Activated naive CD8-positive, alpha-beta T cell treated with anti-CD3 and anti-CD28 coated beads, Interleukin-2, amount 10 ng/mL, durations not matched to agents 7 days and 5 days (primary cell): ENCODE measurements at regions not wholly inside any gene's neighbourhood (a gene's known extent, or its start where the extent isn't known, plus 50 kb on each side); places are given as distances from the start of the nearest gene placed in this dataset.
A peak's percentile ranks its signal among the peaks of the same experiment; 100 is the strongest.
"Not testable (repeated sequence)": the region's sequence is repeated elsewhere in the genome, so short reads cannot be mapped to it uniquely, and the experiment has no call there.

ENCODE experiments used
- ATAC-seq: fragments of 150-1000 bp; cut with Tn5 transposase; one replicate; pipeline ENCODE4 v1.10.0; 2021; ENCODE audit warnings: low read depth, moderate library complexity
- POLR2A ChIA-PET: fragments of 350-600 bp; sonication (Branson Sonifier 250); formaldehyde crosslinking; loops from one replicate; lab custom pipeline; 2021; ENCODE audit warnings: antibody characterized with exemption; lab: Charles Lee
- DNase-seq: peaks from one replicate; pipeline ENCODE4 v3.0.0; 2021
- H3K27ac Mint-ChIP-seq: one replicate; pipeline ENCODE4 v1.8.0; 2022; ENCODE audit warnings: mild to moderate bottlenecking, mixed read lengths
- H3K27me3 Mint-ChIP-seq: one replicate; pipeline ENCODE4 v1.8.0; 2022; ENCODE audit warnings: mild to moderate bottlenecking, moderate library complexity, mixed read lengths
- H3K36me3 Mint-ChIP-seq: one replicate; pipeline ENCODE4 v1.8.0; 2021; ENCODE audit warnings: mild to moderate bottlenecking, mixed read lengths
- H3K4me1 Mint-ChIP-seq: one replicate; pipeline ENCODE4 v1.8.0; 2021; ENCODE audit warnings: mixed read lengths
- H3K4me3 Mint-ChIP-seq: one replicate; pipeline ENCODE4 v1.8.0; 2022; ENCODE audit warnings: mild to moderate bottlenecking, moderate library complexity, mixed read lengths
- H3K9me3 Mint-ChIP-seq: one replicate; pipeline ENCODE4 v1.8.0; 2021; ENCODE audit warnings: mixed read lengths

GRCh38 chr13:44778761-44779484, 202.8 kb upstream of the TSC22D1 start:
- POLR2A ChIA-PET = no interaction called here
- Mint-ChIP-seq H3K27me3 (no peaks in the 10 kb centered on the region), H3K27ac (no peak overlapping the region), H3K4me1 (no peaks in the 10 kb centered on the region), H3K9me3 (no peaks in the 10 kb centered on the region), H3K36me3 (no peaks in the 10 kb centered on the region), H3K4me3 (no peak overlapping the region)
- no peak for ATAC-seq
- no peak for DNase-seq

GRCh38 chr13:44775290-44775689, 199.2 kb upstream of the TSC22D1 start:
- ATAC-seq, DNase-seq, H3K36me3 Mint-ChIP-seq, H3K9me3 Mint-ChIP-seq, POLR2A ChIA-PET, H3K27me3 Mint-ChIP-seq, H3K27ac Mint-ChIP-seq, H3K4me3 Mint-ChIP-seq, H3K4me1 Mint-ChIP-seq: not testable (repeated sequence)

GRCh38 chr13:44770951-44771350, 194.8 kb upstream of the TSC22D1 start:
- POLR2A ChIA-PET = no interaction called here
- H3K9me3 Mint-ChIP-seq = peaks cover 2% of the 10 kb centered on the region
- H3K4me1 Mint-ChIP-seq = peaks cover 17% of the 10 kb centered on the region
- DNase-seq = no peak
- no peak overlapping the region for H3K27ac Mint-ChIP-seq
- no peak for ATAC-seq
- H3K4me3 Mint-ChIP-seq = no peak overlapping the region
- no peaks in the 10 kb centered on the region for H3K27me3 Mint-ChIP-seq
- no peaks in the 10 kb centered on the region for H3K36me3 Mint-ChIP-seq

GRCh38 chr13:44769686-44770085, 193.6 kb upstream of the TSC22D1 start:
- no peak overlapping the region for H3K4me3 Mint-ChIP-seq
- ATAC-seq = no peak
- POLR2A ChIA-PET = no interaction called here
- DNase-seq = no peak
- H3K4me1 Mint-ChIP-seq = peaks cover 17% of the 10 kb centered on the region
- H3K36me3 Mint-ChIP-seq = no peaks in the 10 kb centered on the region
- H3K27ac Mint-ChIP-seq = no peak overlapping the region
- H3K27me3 Mint-ChIP-seq = no peaks in the 10 kb centered on the region
- H3K9me3 Mint-ChIP-seq = peaks cover 2% of the 10 kb centered on the region

- Mint-ChIP-seq H3K4me1 (peaks cover 18% of the 10 kb centered on the region), H3K27ac (peak overlapping the region; percentile 59), H3K36me3 (no peaks in the 10 kb centered on the region), H3K4me3 (peak overlapping the region; percentile 47), H3K27me3 (no peaks in the 10 kb centered on the region), H3K9me3 (peaks cover 2% of the 10 kb centered on the region)
- ATAC-seq = peak; percentile 26
- POLR2A ChIA-PET = no interaction called here
- DNase-seq = no peak
Measured at GRCh38 chr13:44768775-44769581, 192.8 kb upstream of the TSC22D1 start.

GRCh38 chr13:44768239-44768638, 192.1 kb upstream of the TSC22D1 start:
- Mint-ChIP-seq H3K4me1 (peaks cover 19% of the 10 kb centered on the region), H3K27me3 (no peaks in the 10 kb centered on the region), H3K4me3 (peak overlapping the region; percentile 47), H3K36me3 (no peaks in the 10 kb centered on the region), H3K27ac (peak overlapping the region; percentile 59), H3K9me3 (peaks cover 2% of the 10 kb centered on the region)
- ATAC-seq = peak; percentile 77
- POLR2A ChIA-PET = no interaction called here
- DNase-seq = no peak

- Mint-ChIP-seq H3K27me3 (no peaks in the 10 kb centered on the region), H3K4me3 (no peak overlapping the region), H3K4me1 (peaks cover 19% of the 10 kb centered on the region), H3K9me3 (peaks cover 2% of the 10 kb centered on the region), H3K36me3 (no peaks in the 10 kb centered on the region), H3K27ac (no peak overlapping the region)
- ATAC-seq (no peak), DNase-seq (no peak)
- POLR2A ChIA-PET = no interaction called here
Measured at GRCh38 chr13:44765001-44765471, 188.9 kb upstream of the TSC22D1 start.

GRCh38 chr13:44764302-44764692, 188.2 kb upstream of the TSC22D1 start:
- H3K27ac Mint-ChIP-seq = no peak overlapping the region
- POLR2A ChIA-PET = no interaction called here
- H3K36me3 Mint-ChIP-seq = no peaks in the 10 kb centered on the region

GRCh38 chr13:44763615-44764301, 187.6 kb upstream of the TSC22D1 start:
- peaks cover 13% of the 10 kb centered on the region for H3K4me1 Mint-ChIP-seq
- ATAC-seq (no peak), DNase-seq (no peak)
- H3K36me3 Mint-ChIP-seq = no peaks in the 10 kb centered on the region
- no peaks in the 10 kb centered on the region for H3K27me3 Mint-ChIP-seq
- H3K4me3 Mint-ChIP-seq = no peak overlapping the region
- H3K27ac Mint-ChIP-seq = no peak overlapping the region
- peaks cover 2% of the 10 kb centered on the region for H3K9me3 Mint-ChIP-seq
- POLR2A ChIA-PET = no interaction called here

More at GRCh38 chr13:44764302-44764692, 188.2 kb upstream of the TSC22D1 start:
- Mint-ChIP-seq H3K4me3 (no peak overlapping the region), H3K9me3 (peaks cover 2% of the 10 kb centered on the region), H3K27me3 (no peaks in the 10 kb centered on the region), H3K4me1 (peaks cover 18% of the 10 kb centered on the region)
- no peak for ATAC-seq
- no peak for DNase-seq

- Mint-ChIP-seq H3K36me3 (no peaks in the 10 kb centered on the region), H3K4me1 (peaks cover 4% of the 10 kb centered on the region), H3K27me3 (no peaks in the 10 kb centered on the region), H3K27ac (no peak overlapping the region), H3K4me3 (no peak overlapping the region), H3K9me3 (no peaks in the 10 kb centered on the region)
- POLR2A ChIA-PET = no interaction called here
- DNase-seq (no peak), ATAC-seq (no peak)
Measured at GRCh38 chr13:44762911-44763310, 186.8 kb upstream of the TSC22D1 start.

- Mint-ChIP-seq H3K27ac (no peak overlapping the region), H3K9me3 (no peaks in the 10 kb centered on the region), H3K36me3 (no peaks in the 10 kb centered on the region), H3K27me3 (no peaks in the 10 kb centered on the region), H3K4me1 (peaks cover 2% of the 10 kb centered on the region), H3K4me3 (no peak overlapping the region)
- DNase-seq (no peak), ATAC-seq (no peak)
- POLR2A ChIA-PET = no interaction called here
Measured at GRCh38 chr13:44760434-44760833, 184.3 kb upstream of the TSC22D1 start.

- Mint-ChIP-seq H3K4me3 (no peak overlapping the region), H3K27me3 (no peaks in the 10 kb centered on the region), H3K9me3 (no peaks in the 10 kb centered on the region), H3K4me1 (peaks cover 2% of the 10 kb centered on the region), H3K27ac (no peak overlapping the region), H3K36me3 (no peaks in the 10 kb centered on the region)
- ATAC-seq (no peak), DNase-seq (no peak)
- POLR2A ChIA-PET = interaction anchor here (0.5 kb wide), 1 partner anchor 21 kb away, joined by 7 read pairs; no protein-coding TSS in a partner anchor
Measured at GRCh38 chr13:44759384-44760360, 183.5 kb upstream of the TSC22D1 start.
